ENCODE measurements at regions not wholly inside any gene's neighbourhood (a gene's known extent, or its start where the extent isn't known, plus 50 kb on each side); places are given as distances from the start of the nearest gene placed in this dataset.

DNA sequence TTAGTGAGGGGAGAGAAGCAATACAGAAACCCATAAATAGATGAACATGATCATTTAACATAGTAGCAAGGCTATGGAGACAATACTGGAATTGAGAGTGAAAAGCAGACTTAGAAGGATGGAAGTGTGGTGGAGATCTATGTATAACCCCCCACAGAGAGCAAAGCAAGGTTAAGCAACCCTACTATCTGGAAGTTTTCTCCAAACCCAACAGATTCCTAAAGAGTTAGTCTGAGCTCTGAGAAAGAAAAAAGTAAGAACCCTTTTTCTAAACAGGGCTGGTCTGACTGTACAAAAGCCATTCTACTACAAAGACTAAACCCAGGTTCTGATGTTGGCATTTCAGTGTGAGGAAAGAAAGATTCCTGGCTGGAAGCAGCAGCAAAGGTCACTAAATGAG, 153.2 kb downstream of the WNT5A start:
- no peak for TF ChIP-seq EZH2phosphoT487 (IDR thresholded peaks at IDR 0.05; ENCODE audit: borderline replicate concordance)
- TF ChIP-seq, protein P1, sequence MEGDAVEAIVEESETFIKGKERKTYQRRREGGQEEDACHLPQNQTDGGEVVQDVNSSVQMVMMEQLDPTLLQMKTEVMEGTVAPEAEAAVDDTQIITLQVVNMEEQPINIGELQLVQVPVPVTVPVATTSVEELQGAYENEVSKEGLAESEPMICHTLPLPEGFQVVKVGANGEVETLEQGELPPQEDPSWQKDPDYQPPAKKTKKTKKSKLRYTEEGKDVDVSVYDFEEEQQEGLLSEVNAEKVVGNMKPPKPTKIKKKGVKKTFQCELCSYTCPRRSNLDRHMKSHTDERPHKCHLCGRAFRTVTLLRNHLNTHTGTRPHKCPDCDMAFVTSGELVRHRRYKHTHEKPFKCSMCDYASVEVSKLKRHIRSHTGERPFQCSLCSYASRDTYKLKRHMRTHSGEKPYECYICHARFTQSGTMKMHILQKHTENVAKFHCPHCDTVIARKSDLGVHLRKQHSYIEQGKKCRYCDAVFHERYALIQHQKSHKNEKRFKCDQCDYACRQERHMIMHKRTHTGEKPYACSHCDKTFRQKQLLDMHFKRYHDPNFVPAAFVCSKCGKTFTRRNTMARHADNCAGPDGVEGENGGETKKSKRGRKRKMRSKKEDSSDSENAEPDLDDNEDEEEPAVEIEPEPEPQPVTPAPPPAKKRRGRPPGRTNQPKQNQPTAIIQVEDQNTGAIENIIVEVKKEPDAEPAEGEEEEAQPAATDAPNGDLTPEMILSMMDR (conservative IDR thresholded peaks at IDR 0.05; ENCODE audit: low read length): no peak
- no peak overlapping the region for H3K4me3 ChIP-seq (ENCODE audit: low read length, poor library complexity, severe bottlenecking)
- H3K9me2 ChIP-seq (replicated peaks; ENCODE audit: low read depth, low read length): no peaks in the 10 kb centered on the region
- no peaks in the 10 kb centered on the region for H3K79me2 ChIP-seq (ENCODE audit: insufficient read depth, low read length)
- H3K9ac ChIP-seq (ENCODE audit: low read depth, low read length, poor library complexity, severe bottlenecking): no peak overlapping the region
- no peaks in the 10 kb centered on the region for H4K20me1 ChIP-seq (ENCODE audit: insufficient read depth, low read length, poor library complexity, severe bottlenecking)
- H3K4me1 ChIP-seq (ENCODE audit: insufficient read depth, low read length, poor library complexity, severe bottlenecking): no peaks in the 10 kb centered on the region
- H2AFZ ChIP-seq (ENCODE audit: low read length): no peak overlapping the region
- H3K27me3 ChIP-seq (ENCODE audit: insufficient read depth, low read length, poor library complexity, severe bottlenecking): no peaks in the 10 kb centered on the region
- no peaks in the 10 kb centered on the region for H3K9me3 ChIP-seq (ENCODE audit: insufficient read depth, low read depth, low read length)
- no peaks in the 10 kb centered on the region for H3F3A ChIP-seq (ENCODE audit: low read depth)
- H3K36me3 ChIP-seq (ENCODE audit: insufficient read depth, low read length): no peaks in the 10 kb centered on the region
- H3K4me2 ChIP-seq (ENCODE audit: low read depth, low read length, poor library complexity, severe bottlenecking): no peak overlapping the region

DNA sequence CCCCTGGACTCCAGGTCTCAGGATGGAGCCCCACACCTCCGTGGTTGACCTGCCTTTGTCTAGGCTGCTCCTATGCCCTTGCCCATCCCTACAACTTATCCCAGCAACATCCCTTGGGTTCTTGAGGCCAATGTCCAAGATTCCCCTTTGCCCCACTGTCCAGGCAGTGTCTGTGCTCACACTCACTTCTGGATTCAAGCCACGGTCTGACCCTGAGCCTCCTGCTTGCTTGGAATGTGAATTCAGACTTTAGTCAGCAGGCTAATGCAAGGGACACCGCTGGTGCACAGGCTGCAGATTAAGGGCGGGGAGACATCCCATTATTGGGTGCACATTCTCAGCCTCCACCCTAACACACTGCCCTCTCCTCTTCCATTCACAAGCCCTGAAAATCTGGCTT, 154.1 kb downstream of the WNT5A start:
- Histone ChIP-seq H3K9me3 (ENCODE audit: insufficient read depth, low read depth, low read length) (no peaks in the 10 kb centered on the region), H3K27me3 (ENCODE audit: insufficient read depth, low read length, poor library complexity, severe bottlenecking) (no peaks in the 10 kb centered on the region), H3K4me1 (ENCODE audit: insufficient read depth, low read length, poor library complexity, severe bottlenecking) (no peaks in the 10 kb centered on the region), H3K79me2 (ENCODE audit: insufficient read depth, low read length) (no peaks in the 10 kb centered on the region), H2AFZ (ENCODE audit: low read length) (no peak overlapping the region), H3K36me3 (ENCODE audit: insufficient read depth, low read length) (no peaks in the 10 kb centered on the region), H3K4me3 (ENCODE audit: low read length, poor library complexity, severe bottlenecking) (no peak overlapping the region), H3K9ac (ENCODE audit: low read depth, low read length, poor library complexity, severe bottlenecking) (no peak overlapping the region), H3F3A (ENCODE audit: low read depth) (no peaks in the 10 kb centered on the region), H3K4me2 (ENCODE audit: low read depth, low read length, poor library complexity, severe bottlenecking) (no peak overlapping the region), H4K20me1 (ENCODE audit: insufficient read depth, low read length, poor library complexity, severe bottlenecking) (no peaks in the 10 kb centered on the region), H3K9me2 (replicated peaks; ENCODE audit: low read depth, low read length) (no peaks in the 10 kb centered on the region)
- TF ChIP-seq, protein P1 (conservative IDR thresholded peaks at IDR 0.05; ENCODE audit: low read length): no peak
- no peak for TF ChIP-seq EZH2phosphoT487 (IDR thresholded peaks at IDR 0.05; ENCODE audit: borderline replicate concordance)

DNA sequence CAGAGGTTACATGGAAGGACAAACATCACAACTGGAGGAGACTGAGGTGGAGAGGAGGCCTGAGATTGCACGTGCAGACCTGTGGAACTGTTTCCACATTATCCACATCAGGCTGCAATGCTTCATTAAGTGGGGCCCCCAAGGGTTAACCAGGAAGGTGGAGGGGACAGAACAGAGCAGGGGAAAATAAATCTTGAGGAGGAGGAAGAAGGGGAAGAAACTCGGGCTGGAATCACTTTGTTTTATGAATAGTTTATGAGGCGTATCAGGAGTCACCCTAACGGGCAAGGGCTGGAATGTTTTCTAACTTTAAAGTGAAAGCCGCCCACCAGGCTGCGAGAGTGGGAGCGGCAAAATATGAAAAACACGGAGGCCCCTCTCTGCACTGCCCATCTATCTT, 154.9 kb downstream of the WNT5A start:
- Histone ChIP-seq H3K9me3 (ENCODE audit: insufficient read depth, low read depth, low read length) (no peaks in the 10 kb centered on the region), H3K27me3 (ENCODE audit: insufficient read depth, low read length, poor library complexity, severe bottlenecking) (no peaks in the 10 kb centered on the region), H3F3A (ENCODE audit: low read depth) (no peaks in the 10 kb centered on the region), H3K4me1 (ENCODE audit: insufficient read depth, low read length, poor library complexity, severe bottlenecking) (no peaks in the 10 kb centered on the region), H3K4me3 (ENCODE audit: low read length, poor library complexity, severe bottlenecking) (no peak overlapping the region), H3K79me2 (ENCODE audit: insufficient read depth, low read length) (no peaks in the 10 kb centered on the region), H3K9me2 (replicated peaks; ENCODE audit: low read depth, low read length) (no peaks in the 10 kb centered on the region), H3K9ac (ENCODE audit: low read depth, low read length, poor library complexity, severe bottlenecking) (no peak overlapping the region), H2AFZ (ENCODE audit: low read length) (no peak overlapping the region), H3K4me2 (ENCODE audit: low read depth, low read length, poor library complexity, severe bottlenecking) (no peak overlapping the region), H4K20me1 (ENCODE audit: insufficient read depth, low read length, poor library complexity, severe bottlenecking) (no peaks in the 10 kb centered on the region), H3K36me3 (ENCODE audit: insufficient read depth, low read length) (no peaks in the 10 kb centered on the region)
- no peak for TF ChIP-seq EZH2phosphoT487 (IDR thresholded peaks at IDR 0.05; ENCODE audit: borderline replicate concordance)
- TF ChIP-seq, protein P1 (conservative IDR thresholded peaks at IDR 0.05; ENCODE audit: low read length): no peak

Data from Loucy (cell line).